Liver (tissue), 8 donors: ENCODE measurements at regions not wholly inside any gene's neighbourhood (a gene's known extent, or its start where the extent isn't known, plus 50 kb on each side); places are given as distances from the start of the nearest gene placed in this dataset.

ENCODE experiments used
- DNase-seq: peaks from one replicate; pipeline ENCODE4 v3.0.0-alpha.2; 2017; ENCODE audit warnings: low spot score
- H3K27ac ChIP-seq, 2 donors: one replicate each; pipeline ENCODE4 v1.7.0; 2013; ENCODE audit warnings: inconsistent platforms in 2 of 2, low read length in 2 of 2, control low read depth in 1 of 2, low read depth in 1 of 2, mild to moderate bottlenecking in 1 of 2
- H3K27me3 ChIP-seq, 4 donors: one replicate each; pipeline versions ENCODE4 v1.6.1 to v1.7.0; 2013; ENCODE audit warnings: low read length in 3 of 4, inconsistent platforms in 1 of 4, mild to moderate bottlenecking in 1 of 4, moderate library complexity in 1 of 4; ENCODE audit not compliant: control insufficient read depth in 4 of 4, insufficient read depth in 4 of 4
- H3K36me3 ChIP-seq, 4 donors: one replicate each; pipeline versions ENCODE4 v1.6.1 to v1.7.0; 2013; ENCODE audit warnings: low read length in 3 of 4, mild to moderate bottlenecking in 3 of 4, low read depth in 1 of 4, moderate library complexity in 1 of 4; ENCODE audit not compliant: control insufficient read depth in 4 of 4, insufficient read depth in 3 of 4
- H3K4me1 ChIP-seq, 4 donors: one replicate each; pipeline versions ENCODE4 v1.6.1 to v1.7.0; 2013; ENCODE audit warnings: low read length in 3 of 4, mild to moderate bottlenecking in 3 of 4, moderate library complexity in 1 of 4; ENCODE audit not compliant: control insufficient read depth in 4 of 4, insufficient read depth in 4 of 4
- H3K4me3 ChIP-seq, 3 donors: one replicate each; pipeline versions ENCODE4 v1.6.1 to v1.7.0; 2013; ENCODE audit warnings: low read length in 3 of 3, control low read depth in 1 of 3, low read depth in 1 of 3, mild to moderate bottlenecking in 1 of 3
- H3K9ac ChIP-seq, 2 donors: one replicate each; pipeline ENCODE4 v1.7.0; 2013; ENCODE audit warnings: low read length in 2 of 2, mild to moderate bottlenecking in 2 of 2, moderate library complexity in 2 of 2, control low read depth in 1 of 2, low read depth in 1 of 2
- H3K9me3 ChIP-seq, 4 donors: one replicate each; pipeline versions ENCODE4 v1.6.1 to v1.7.0; 2013; ENCODE audit warnings: low read length in 3 of 4; ENCODE audit not compliant: control insufficient read depth in 4 of 4
- GABPA ChIP-seq, 2 donors: IDR thresholded peaks in 1 of 2; conservative IDR thresholded peaks in 1 of 2; 2 replicates each; pipeline ENCODE4 v1.6.1; 2016; ENCODE audit warnings: antibody characterized with exemption in 2 of 2, mild to moderate bottlenecking in 1 of 2, moderate library complexity in 1 of 2
- HNF4A ChIP-seq, 2 donors: conservative IDR thresholded peaks; 2 replicates each; pipeline ENCODE4 v1.6.1; 2016; ENCODE audit warnings: antibody characterized with exemption in 2 of 2, mild to moderate bottlenecking in 2 of 2
- HNF4G ChIP-seq: IDR thresholded peaks from 2 replicates; pipeline ENCODE4 v1.6.1; 2016; ENCODE audit warnings: antibody characterized with exemption
- JUND ChIP-seq, 2 donors: IDR thresholded peaks; 2 replicates each; pipeline ENCODE4 v1.6.1; 2016; ENCODE audit warnings: antibody characterized with exemption in 2 of 2
- NR2F2 ChIP-seq: IDR thresholded peaks from 2 replicates; pipeline ENCODE4 v1.6.1; 2016; ENCODE audit warnings: antibody characterized with exemption
- RAD21 ChIP-seq, 2 donors: IDR thresholded peaks; 2 replicates each; pipeline ENCODE4 v1.6.1; 2016; ENCODE audit warnings: antibody characterized with exemption in 2 of 2, mild to moderate bottlenecking in 2 of 2
- RXRA ChIP-seq, 2 donors: IDR thresholded peaks; 2 replicates each; pipeline ENCODE4 v1.6.1; 2017 to 2018; ENCODE audit warnings: antibody characterized with exemption in 2 of 2, mild to moderate bottlenecking in 1 of 2
- SP1 ChIP-seq: IDR thresholded peaks from 2 replicates; pipeline ENCODE4 v1.6.1; 2018; ENCODE audit warnings: antibody characterized with exemption, mild to moderate bottlenecking
- TAF1 ChIP-seq: conservative IDR thresholded peaks from 2 replicates; pipeline ENCODE4 v1.6.1; 2016; ENCODE audit warnings: antibody characterized with exemption, mild to moderate bottlenecking
- YY1 ChIP-seq: IDR thresholded peaks from 2 replicates; pipeline ENCODE4 v1.6.1; 2016; ENCODE audit warnings: antibody characterized with exemption, mild to moderate bottlenecking
- WGBS: extraction: QIAGEN DNeasy Blood & Tissue Kit; methylation state at CpG from one replicate; pipeline ENCODE4 v1.1.7; 2013; 5-methylcytosine and 5-hydroxymethylcytosine counted together
- TF ChIP-seq, protein P1 (sequence below): IDR thresholded peaks from 2 replicates; pipeline ENCODE4 v1.6.1; 2016; ENCODE audit warnings: antibody characterized with exemption
- TF ChIP-seq, protein P2 (sequence below): IDR thresholded peaks from 2 replicates; pipeline ENCODE4 v1.6.1; 2016; ENCODE audit warnings: antibody characterized with exemption
- TF ChIP-seq, protein P3 (sequence below): IDR thresholded peaks from 2 replicates; pipeline ENCODE4 v1.6.1; 2016; ENCODE audit warnings: antibody characterized with exemption
- TF ChIP-seq, protein P4 (sequence below): fragments of 150-350 bp; IDR thresholded peaks from 2 replicates; pipeline ENCODE4 v1.5.1; 2017; ENCODE audit warnings: improper control_type of control experiment, low read depth, low read length; ENCODE audit not compliant: missing input control
- donor health status: healthy.
- donor health status: healthy.
- donor health status: healthy.
- donor health status: healthy.
- donor health status: healthy.

DNA sequence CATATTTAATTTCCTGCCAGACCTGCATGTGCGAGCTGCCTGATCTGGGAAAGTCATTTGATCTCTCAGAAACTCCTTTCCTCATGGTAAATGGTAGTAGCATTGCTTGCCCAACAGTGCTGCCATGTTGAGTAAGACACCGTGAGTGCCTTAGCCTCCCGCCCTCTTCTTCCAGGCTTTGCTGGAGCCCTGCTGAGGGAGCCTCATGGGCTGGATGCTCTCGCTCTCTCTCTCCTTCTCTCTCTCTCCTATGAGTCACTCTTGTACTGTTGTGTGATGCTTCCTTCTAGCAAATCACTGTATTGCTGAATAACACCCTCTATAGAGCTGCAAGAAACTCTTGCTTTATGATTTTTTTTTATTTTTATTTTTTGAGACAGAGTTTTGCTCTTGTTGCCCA, 365.5 kb downstream of the UQCRFS1 start:
- no peak for DNase-seq
- TF ChIP-seq, protein P1, sequence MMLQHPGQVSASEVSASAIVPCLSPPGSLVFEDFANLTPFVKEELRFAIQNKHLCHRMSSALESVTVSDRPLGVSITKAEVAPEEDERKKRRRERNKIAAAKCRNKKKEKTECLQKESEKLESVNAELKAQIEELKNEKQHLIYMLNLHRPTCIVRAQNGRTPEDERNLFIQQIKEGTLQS: no peak
- TF ChIP-seq, protein P2, sequence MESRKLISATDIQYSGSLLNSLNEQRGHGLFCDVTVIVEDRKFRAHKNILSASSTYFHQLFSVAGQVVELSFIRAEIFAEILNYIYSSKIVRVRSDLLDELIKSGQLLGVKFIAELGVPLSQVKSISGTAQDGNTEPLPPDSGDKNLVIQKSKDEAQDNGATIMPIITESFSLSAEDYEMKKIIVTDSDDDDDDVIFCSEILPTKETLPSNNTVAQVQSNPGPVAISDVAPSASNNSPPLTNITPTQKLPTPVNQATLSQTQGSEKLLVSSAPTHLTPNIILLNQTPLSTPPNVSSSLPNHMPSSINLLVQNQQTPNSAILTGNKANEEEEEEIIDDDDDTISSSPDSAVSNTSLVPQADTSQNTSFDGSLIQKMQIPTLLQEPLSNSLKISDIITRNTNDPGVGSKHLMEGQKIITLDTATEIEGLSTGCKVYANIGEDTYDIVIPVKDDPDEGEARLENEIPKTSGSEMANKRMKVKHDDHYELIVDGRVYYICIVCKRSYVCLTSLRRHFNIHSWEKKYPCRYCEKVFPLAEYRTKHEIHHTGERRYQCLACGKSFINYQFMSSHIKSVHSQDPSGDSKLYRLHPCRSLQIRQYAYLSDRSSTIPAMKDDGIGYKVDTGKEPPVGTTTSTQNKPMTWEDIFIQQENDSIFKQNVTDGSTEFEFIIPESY: no peak
- TF ChIP-seq JUND (IDR thresholded peaks at IDR 0.05): no peak
- no peak for TF ChIP-seq SP1
- TF ChIP-seq YY1: no peak
- TF ChIP-seq HNF4A (conservative IDR thresholded peaks at IDR 0.05): no peak
- TF ChIP-seq NR2F2: no peak
- TF ChIP-seq RXRA (IDR thresholded peaks at IDR 0.05): no peak
- no peak for TF ChIP-seq GABPA (IDR thresholded peaks at IDR 0.05 in 1 of 2, conservative IDR thresholded peaks at IDR 0.05 in 1 of 2)
- TF ChIP-seq, protein P3, sequence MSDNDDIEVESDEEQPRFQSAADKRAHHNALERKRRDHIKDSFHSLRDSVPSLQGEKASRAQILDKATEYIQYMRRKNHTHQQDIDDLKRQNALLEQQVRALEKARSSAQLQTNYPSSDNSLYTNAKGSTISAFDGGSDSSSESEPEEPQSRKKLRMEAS: no peak
- no peak for TF ChIP-seq HNF4G
- TF ChIP-seq TAF1: no peak
- no peaks in the 10 kb centered on the region for H3K4me1 ChIP-seq
- no peaks in the 10 kb centered on the region for H3K36me3 ChIP-seq
- H3K9me3 ChIP-seq: no peaks in the 10 kb centered on the region
- no peak overlapping the region for H3K9ac ChIP-seq
- H3K4me3 ChIP-seq: no peak overlapping the region
- no peak overlapping the region for H3K27ac ChIP-seq
- 76% methylated on average over 4 of the region's 4 CpGs for WGBS
- peaks cover 0 to 9% (median 0%) of the 10 kb centered on the region in 4 donors for H3K27me3 ChIP-seq

DNA sequence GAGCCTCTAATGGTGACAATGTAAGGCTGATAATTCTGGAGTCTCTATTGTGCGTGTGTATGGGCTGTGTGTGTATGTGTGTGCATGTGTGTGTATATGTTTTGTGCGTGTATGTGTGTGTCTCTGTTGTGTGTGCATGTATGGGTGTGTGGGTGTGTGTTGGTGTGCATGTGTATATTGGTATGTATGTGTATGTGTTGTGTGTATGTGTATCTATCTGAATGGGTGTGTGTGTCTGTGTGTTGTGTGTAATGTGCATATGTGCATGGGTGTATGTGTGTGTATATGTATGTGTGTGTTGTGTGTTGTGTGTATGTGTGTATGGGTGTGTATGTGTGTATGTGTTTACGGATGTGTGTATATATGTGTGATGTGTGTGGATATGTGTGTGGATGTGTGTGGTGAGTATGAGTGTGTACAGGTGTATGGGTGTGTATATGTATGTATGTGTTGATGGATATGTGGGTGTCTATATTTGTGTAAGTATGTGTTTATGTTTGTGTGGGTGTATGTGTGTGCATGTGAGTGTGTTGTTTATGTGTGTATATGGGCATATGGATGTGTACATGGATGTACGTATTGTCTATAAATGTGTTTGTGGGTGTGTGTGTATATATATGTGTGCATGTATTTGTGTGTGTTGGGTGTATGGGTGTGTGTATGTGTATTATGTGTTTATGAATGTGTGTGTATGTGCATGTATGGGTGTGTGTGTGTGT, 366.7 kb downstream of the UQCRFS1 start:
- WGBS: 89% methylated on average over 4 of the region's 4 CpGs
- Histone ChIP-seq H3K36me3 (no peaks in the 10 kb centered on the region), H3K4me3 (no peak overlapping the region), H3K9ac (no peak overlapping the region), H3K27me3 (peaks cover 0 to 9% (median 0%) of the 10 kb centered on the region in 4 donors), H3K9me3 (no peaks in the 10 kb centered on the region), H3K4me1 (no peaks in the 10 kb centered on the region), H3K27ac (no peak overlapping the region)
- DNase-seq: no peak
- TF ChIP-seq JUND (IDR thresholded peaks at IDR 0.05) (no peak), HNF4G (no peak), NR2F2 (no peak), RXRA (IDR thresholded peaks at IDR 0.05) (no peak), GABPA (IDR thresholded peaks at IDR 0.05 in 1 of 2, conservative IDR thresholded peaks at IDR 0.05 in 1 of 2) (no peak), YY1 (no peak), RAD21 (IDR thresholded peaks at IDR 0.05) (no peak), SP1 (no peak)
- TF ChIP-seq, protein P4, sequence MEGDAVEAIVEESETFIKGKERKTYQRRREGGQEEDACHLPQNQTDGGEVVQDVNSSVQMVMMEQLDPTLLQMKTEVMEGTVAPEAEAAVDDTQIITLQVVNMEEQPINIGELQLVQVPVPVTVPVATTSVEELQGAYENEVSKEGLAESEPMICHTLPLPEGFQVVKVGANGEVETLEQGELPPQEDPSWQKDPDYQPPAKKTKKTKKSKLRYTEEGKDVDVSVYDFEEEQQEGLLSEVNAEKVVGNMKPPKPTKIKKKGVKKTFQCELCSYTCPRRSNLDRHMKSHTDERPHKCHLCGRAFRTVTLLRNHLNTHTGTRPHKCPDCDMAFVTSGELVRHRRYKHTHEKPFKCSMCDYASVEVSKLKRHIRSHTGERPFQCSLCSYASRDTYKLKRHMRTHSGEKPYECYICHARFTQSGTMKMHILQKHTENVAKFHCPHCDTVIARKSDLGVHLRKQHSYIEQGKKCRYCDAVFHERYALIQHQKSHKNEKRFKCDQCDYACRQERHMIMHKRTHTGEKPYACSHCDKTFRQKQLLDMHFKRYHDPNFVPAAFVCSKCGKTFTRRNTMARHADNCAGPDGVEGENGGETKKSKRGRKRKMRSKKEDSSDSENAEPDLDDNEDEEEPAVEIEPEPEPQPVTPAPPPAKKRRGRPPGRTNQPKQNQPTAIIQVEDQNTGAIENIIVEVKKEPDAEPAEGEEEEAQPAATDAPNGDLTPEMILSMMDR: no peak
